H1 (cell line): ENCODE measurements at regions not wholly inside any gene's neighbourhood (a gene's known extent, or its start where the extent isn't known, plus 50 kb on each side); places are given as distances from the start of the nearest gene placed in this dataset.

ENCODE experiments used
- CTCF ChIA-PET: fragments of 300-600 bp; sonication (Branson Sonifier 250); formaldehyde crosslinking; loops from one replicate; lab custom pipeline; 2021; ENCODE audit not compliant: partially characterized antibody; lab: Charles Lee
- POLR2A ChIA-PET: fragments of 300-600 bp; sonication (Branson Sonifier 250); formaldehyde crosslinking; loops from one replicate; lab custom pipeline; 2021; ENCODE audit warnings: inconsistent platforms; ENCODE audit not compliant: partially characterized antibody; lab: Charles Lee
- DNase-seq, 2 experiments: peaks; one replicate each; pipeline versions ENCODE4 v3.0.0 to v3.0.0-alpha.2; 2010 to 2022; ENCODE audit warnings: low spot score in 2 of 2, low read depth in 1 of 2, mixed read lengths in 1 of 2
- FAIRE-seq: peaks from 2 replicates; lab custom pipeline; 2011; peaks lifted over from hg19 to GRCh38; lab: Jason Lieb, UNC
- H2AFZ ChIP-seq: 2 replicates; pipeline ENCODE4 v1.8.1; 2012; ENCODE audit warnings: low read length, inconsistent platforms
- H2AK5ac ChIP-seq: 2 replicates; pipeline ENCODE4 v1.6.1; 2013; ENCODE audit warnings: low read depth, low read length
- H2BK120ac ChIP-seq: replicated peaks from 2 replicates; pipeline ENCODE3; 2013; ENCODE audit warnings: low read depth, low read length, inconsistent platforms
- H2BK12ac ChIP-seq: 2 replicates; pipeline ENCODE4 v1.6.1; 2013; ENCODE audit warnings: low read depth, low read length
- H2BK15ac ChIP-seq: 2 replicates; pipeline ENCODE4 v1.6.1; 2013; ENCODE audit warnings: low read length
- H2BK20ac ChIP-seq: 2 replicates; pipeline ENCODE4 v1.6.1; 2013; ENCODE audit warnings: low read length
- H2BK5ac ChIP-seq: 2 replicates; pipeline ENCODE4 v1.6.1; 2013; ENCODE audit warnings: low read depth, low read length
- H3K14ac ChIP-seq: 2 replicates; pipeline ENCODE4 v1.6.1; 2013; ENCODE audit warnings: inconsistent platforms; ENCODE audit not compliant: insufficient read length
- H3K18ac ChIP-seq: 2 replicates; pipeline ENCODE4 v1.6.1; 2013; ENCODE audit warnings: low read length; ENCODE audit errors: extremely low read depth
- H3K23ac ChIP-seq: 2 replicates; pipeline ENCODE4 v1.6.1; 2013; ENCODE audit warnings: inconsistent platforms; ENCODE audit not compliant: insufficient read length
- H3K23me2 ChIP-seq: 2 replicates; pipeline ENCODE4 v1.6.1; 2013; ENCODE audit warnings: low read depth, low read length
- H3K27ac ChIP-seq: 2 replicates; pipeline ENCODE4 v1.6.1; 2011; ENCODE audit warnings: low read depth, low read length, inconsistent platforms
- H3K27me3 ChIP-seq, 4 experiments: replicated peaks in 1 of 4; 1 replicate in 1 of 4; 2 replicates in 3 of 4; pipeline versions ENCODE4 v1.6.1 to v1.8.1; 2011 to 2013; ENCODE audit warnings: low read length in 3 of 4, mild to moderate bottlenecking in 3 of 4, inconsistent platforms in 2 of 4, mixed read lengths in 2 of 4, moderate library complexity in 1 of 4; ENCODE audit not compliant: control insufficient read depth in 3 of 4, insufficient read depth in 3 of 4; ENCODE audit errors: extremely low read depth in 1 of 4
- H3K36me3 ChIP-seq, 4 experiments: 2 replicates each; pipeline versions ENCODE4 v1.6.1 to v1.8.1; 2011 to 2013; ENCODE audit warnings: mild to moderate bottlenecking in 4 of 4, low read length in 3 of 4, moderate library complexity in 2 of 4, control low read depth in 1 of 4, inconsistent platforms in 1 of 4; ENCODE audit not compliant: insufficient read depth in 4 of 4, control insufficient read depth in 2 of 4
- H3K4ac ChIP-seq: replicated peaks from 2 replicates; pipeline ENCODE3; 2013; ENCODE audit warnings: low read length, low read depth, mixed read lengths, inconsistent platforms; ENCODE audit not compliant: insufficient read length
- H3K4me1 ChIP-seq, 4 experiments: replicated peaks in 1 of 4; 1 replicate in 1 of 4; 2 replicates in 3 of 4; pipeline versions ENCODE4 v1.6.1 to v1.8.1; 2011 to 2013; ENCODE audit warnings: low read length in 3 of 4, inconsistent platforms in 2 of 4, mixed read lengths in 1 of 4; ENCODE audit not compliant: insufficient read depth in 4 of 4, control insufficient read depth in 3 of 4
- H3K4me2 ChIP-seq, 2 experiments: 2 replicates each; pipeline versions ENCODE4 v1.6.1 to v1.8.1; 2011 to 2013; ENCODE audit warnings: low read depth in 2 of 2, low read length in 2 of 2, control low read depth in 1 of 2, inconsistent platforms in 1 of 2, mild to moderate bottlenecking in 1 of 2; ENCODE audit not compliant: insufficient read depth in 1 of 2
- H3K4me3 ChIP-seq, 4 experiments: fragments of 200-600, 300-600 bp in 1 of 4; sonication (generic), shearing (Covaris generic), sonication (Bioruptor Twin) in 1 of 4; 2 replicates each; pipeline versions ENCODE4 v1.5.1 to v1.8.1; 2011 to 2016; ENCODE audit warnings: low read length in 4 of 4, low read depth in 3 of 4, control low read depth in 2 of 4, inconsistent platforms in 2 of 4, mild to moderate bottlenecking in 2 of 4, mixed read lengths in 1 of 4, moderate library complexity in 1 of 4; ENCODE audit not compliant: insufficient read depth in 2 of 4; ENCODE audit errors: extremely low read depth in 1 of 4
- H3K56ac ChIP-seq: replicated peaks from 2 replicates; pipeline ENCODE3; 2013; ENCODE audit warnings: low read depth, mild to moderate bottlenecking, mixed read lengths, low read length, inconsistent platforms; ENCODE audit not compliant: insufficient read length
- H3K79me1 ChIP-seq: 2 replicates; pipeline ENCODE4 v1.6.1; 2013; ENCODE audit warnings: low read depth, low read length, control low read depth
- H3K79me2 ChIP-seq, 2 experiments: 2 replicates each; pipeline versions ENCODE4 v1.6.1 to v1.8.1; 2012 to 2013; ENCODE audit warnings: low read length in 2 of 2, mild to moderate bottlenecking in 2 of 2, inconsistent platforms in 1 of 2; ENCODE audit not compliant: insufficient read depth in 2 of 2, control insufficient read depth in 1 of 2
- H3K9ac ChIP-seq, 4 experiments: replicated peaks in 1 of 4; 1 replicate in 1 of 4; 2 replicates in 3 of 4; pipeline versions ENCODE4 v1.6.1 to v1.8.1; 2011 to 2013; ENCODE audit warnings: low read depth in 3 of 4, low read length in 3 of 4, control low read depth in 2 of 4, mild to moderate bottlenecking in 2 of 4, moderate library complexity in 2 of 4, inconsistent platforms in 1 of 4; ENCODE audit errors: extremely low read depth in 1 of 4
- H3K9me3 ChIP-seq, 2 experiments: 2 replicates each; pipeline versions ENCODE4 v1.6.1 to v1.8.1; 2012 to 2013; ENCODE audit warnings: mild to moderate bottlenecking in 2 of 2, moderate library complexity in 2 of 2, control low read depth in 1 of 2, inconsistent platforms in 1 of 2, low read depth in 1 of 2, low read length in 1 of 2, mixed read lengths in 1 of 2; ENCODE audit not compliant: insufficient read depth in 2 of 2
- H4K20me1 ChIP-seq, 2 experiments: replicated peaks in 1 of 2; 2 replicates each; pipeline versions ENCODE3 to v1.8.1; 2011 to 2013; ENCODE audit warnings: inconsistent platforms in 2 of 2, low read length in 2 of 2, mild to moderate bottlenecking in 1 of 2; ENCODE audit not compliant: insufficient read depth in 2 of 2, control insufficient read depth in 1 of 2
- H4K5ac ChIP-seq: 2 replicates; pipeline ENCODE4 v1.6.1; 2013; ENCODE audit warnings: low read length, low read depth, mixed read lengths, inconsistent platforms; ENCODE audit not compliant: insufficient read length
- H4K8ac ChIP-seq: 2 replicates; pipeline ENCODE4 v1.8.0; 2013; ENCODE audit warnings: mild to moderate bottlenecking, moderate library complexity, low read length, inconsistent platforms; ENCODE audit not compliant: insufficient read depth; ENCODE audit errors: extremely low read depth
- H4K91ac ChIP-seq: replicated peaks from 2 replicates; pipeline ENCODE3; 2013; ENCODE audit warnings: low read length, mixed read lengths, inconsistent platforms; ENCODE audit not compliant: insufficient read length
- KDM1A ChIP-seq: fragments of 200-600, 300-600 bp; sonication (generic); IDR thresholded peaks from 2 replicates; pipeline ENCODE4 v1.7.1; 2016; ENCODE audit warnings: mild to moderate bottlenecking, low read length, borderline replicate concordance
- RAD21 ChIP-seq, 2 experiments: IDR thresholded peaks in 1 of 2; conservative IDR thresholded peaks in 1 of 2; 2 replicates each; pipeline ENCODE4 v1.6.1; 2011; ENCODE audit warnings: low read depth in 2 of 2, low read length in 2 of 2, improper control_type of control experiment in 1 of 2, inconsistent platforms in 1 of 2, mild to moderate bottlenecking in 1 of 2, moderate library complexity in 1 of 2
- WGBS, 2 experiments: shearing (Covaris generic) in 1 of 2; methylation state at CpG; one replicate each; pipeline versions ENCODE4 v1.1.6 to v1.1.7; 2013 to 2015; ENCODE audit warnings: low lambda C conversion rate in 2 of 2, mixed read lengths in 2 of 2, inconsistent platforms in 1 of 2, low coverage in 1 of 2, missing lambda C conversion rate in 1 of 2; ENCODE audit not compliant: insufficient replicate concordance in 2 of 2, insufficient coverage in 1 of 2, insufficient read length in 1 of 2; ENCODE audit errors: extremely low coverage in 1 of 2, missing lambda C conversion rate in 1 of 2; 5-methylcytosine and 5-hydroxymethylcytosine counted together
- TF ChIP-seq, protein P1 (sequence below): IDR thresholded peaks from 2 replicates; pipeline ENCODE4 v1.6.1; 2012; ENCODE audit warnings: inconsistent platforms

- peak; percentile 77; the same call in 1 of the 2 replicates for TF ChIP-seq KDM1A
- TF ChIP-seq, protein P1, sequence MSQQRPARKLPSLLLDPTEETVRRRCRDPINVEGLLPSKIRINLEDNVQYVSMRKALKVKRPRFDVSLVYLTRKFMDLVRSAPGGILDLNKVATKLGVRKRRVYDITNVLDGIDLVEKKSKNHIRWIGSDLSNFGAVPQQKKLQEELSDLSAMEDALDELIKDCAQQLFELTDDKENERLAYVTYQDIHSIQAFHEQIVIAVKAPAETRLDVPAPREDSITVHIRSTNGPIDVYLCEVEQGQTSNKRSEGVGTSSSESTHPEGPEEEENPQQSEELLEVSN = no peak
- TF ChIP-seq RAD21 (IDR thresholded peaks at IDR 0.05 in 1 of 2, conservative IDR thresholded peaks at IDR 0.05 in 1 of 2; ENCODE audit: low read depth in 2 of 2, low read length in 2 of 2) = no peak
- POLR2A ChIA-PET = interaction anchor here (0.6 to 1.1 kb wide), 4 partner anchors 13 to 369 kb away, joined by 3 read pairs; no protein-coding TSS in a partner anchor
Observed at GRCh38 chr1:38210021-38210894, 163.7 kb upstream of the POU3F1 start.

More at GRCh38 chr1:38210021-38210894, 163.7 kb upstream of the POU3F1 start:
- Histone ChIP-seq H3K4me2 (no peak overlapping the region), H2BK5ac (no peak overlapping the region), H3K9ac (no peak overlapping the region), H4K8ac (no peak overlapping the region), H2AFZ (no peak overlapping the region), H2BK20ac (no peak overlapping the region), H3K4me3 (no peak overlapping the region), H4K5ac (no peak overlapping the region), H2BK120ac (no peak overlapping the region), H2AK5ac (no peak overlapping the region), H3K27me3 (no peaks in the 10 kb centered on the region; a peak in 1 of 7 replicates), H2BK15ac (no peak overlapping the region), H2BK12ac (no peak overlapping the region), H3K4me1 (peaks cover 0 to 4% (median under 1%) of the 10 kb centered on the region in 4 experiments; a peak in 2 of 7 replicates), H4K20me1 (no peaks in the 10 kb centered on the region), H3K27ac (no peak overlapping the region), H3K4ac (no peak overlapping the region), H3K14ac (no peak overlapping the region), H3K79me1 (no peaks in the 10 kb centered on the region), H3K18ac (no peak overlapping the region), H3K9me3 (no peaks in the 10 kb centered on the region), H4K91ac (no peak overlapping the region), H3K23me2 (no peaks in the 10 kb centered on the region), H3K36me3 (no peaks in the 10 kb centered on the region), H3K79me2 (no peaks in the 10 kb centered on the region), H3K23ac (no peak overlapping the region), H3K56ac (no peak overlapping the region)
- CTCF ChIA-PET = interaction anchor here (1.0 to 2.5 kb wide), 5 partner anchors 9 to 292 kb away, joined by 3 to 6 read pairs (median 4); no protein-coding TSS in a partner anchor
- FAIRE-seq (no peak), DNase-seq (no peak)
- WGBS, 2 experiments = 92% methylated on average over 15 of the region's 15 CpGs; no CpG with 5 or more reads in 1 of the 2 experiments
